Caco-2 (cell line): ENCODE measurements at regions not wholly inside any gene's neighbourhood (a gene's known extent, or its start where the extent isn't known, plus 50 kb on each side); places are given as distances from the start of the nearest gene placed in this dataset.

Source experiments
- BruUV-seq: library from RNA; stranded (reverse); fragments of 400-500 nt; replicated peaks from 2 replicates; lab custom pipeline; 2021; lab: Mats Ljungman, UMichigan
- CTCF ChIA-PET: fragments of 300-600 bp; sonication (Branson Sonifier 250); formaldehyde crosslinking; loops from one replicate; lab custom pipeline; 2022; ENCODE audit warnings: antibody characterized with exemption; lab: Charles Lee
- POLR2A ChIA-PET: fragments of 300-600 bp; sonication (Branson Sonifier 250); formaldehyde crosslinking; loops from one replicate; lab custom pipeline; 2022; ENCODE audit warnings: antibody characterized with exemption; lab: Charles Lee
- DNase-seq, 2 experiments: peaks; one replicate each; pipeline versions ENCODE4 v3.0.0 to v3.0.0-alpha.2; 2020 to 2022
- H3K27me3 ChIP-seq: replicated peaks from 2 replicates; pipeline ENCODE4 v1.6.0; 2011; ENCODE audit warnings: low read length; ENCODE audit not compliant: control insufficient read depth, insufficient read depth
- H3K36me3 ChIP-seq: 2 replicates; pipeline ENCODE4 v1.5.1; 2011; ENCODE audit warnings: low read length; ENCODE audit not compliant: control insufficient read depth, insufficient read depth
- H3K4me1 ChIP-seq: fragments of 250-450 bp; sonication (Bioruptor Pico); 2 replicates; pipeline ENCODE4 v1.5.1; 2020; ENCODE audit warnings: mild to moderate bottlenecking
- H3K4me3 ChIP-seq: 2 replicates; pipeline ENCODE4 v1.5.1; 2011; ENCODE audit warnings: low read depth, mild to moderate bottlenecking, control low read depth, low read length
- H3K9me3 ChIP-seq: fragments of 250-450 bp; sonication (Bioruptor Pico); 2 replicates; pipeline ENCODE4 v1.5.1; 2020; ENCODE audit warnings: mild to moderate bottlenecking, moderate library complexity
- H3K27ac Mint-ChIP-seq: one replicate; pipeline ENCODE4 v1.8.0; 2022; ENCODE audit warnings: mixed read lengths; ENCODE audit not compliant: unreplicated experiment
- H3K27me3 Mint-ChIP-seq: one replicate; pipeline ENCODE4 v1.8.0; 2022; ENCODE audit warnings: mixed read lengths; ENCODE audit not compliant: insufficient read depth, unreplicated experiment
- H3K36me3 Mint-ChIP-seq: one replicate; pipeline ENCODE4 v1.8.0; 2022; ENCODE audit warnings: mild to moderate bottlenecking, mixed read lengths; ENCODE audit not compliant: insufficient read depth, unreplicated experiment
- H3K4me1 Mint-ChIP-seq: one replicate; pipeline ENCODE4 v1.8.0; 2022; ENCODE audit warnings: low read depth, mixed read lengths; ENCODE audit not compliant: unreplicated experiment
- H3K4me3 Mint-ChIP-seq: one replicate; pipeline ENCODE4 v1.8.0; 2022; ENCODE audit warnings: mild to moderate bottlenecking, moderate library complexity, mixed read lengths; ENCODE audit not compliant: unreplicated experiment
- H3K9me3 Mint-ChIP-seq: one replicate; pipeline ENCODE4 v1.8.0; 2022; ENCODE audit warnings: mixed read lengths; ENCODE audit not compliant: unreplicated experiment
- intact Hi-C: fragments of 100-400 bp; cut with micrococcal nuclease; formaldehyde crosslinking; loops from one replicate; pipeline ENCODE4 v1.10.0; 2022; ENCODE audit not compliant: unreplicated experiment
- TF ChIP-seq, protein P1 (sequence below), 2 experiments: fragments of 200-600 bp in 1 of 2; IDR thresholded peaks; 1 replicate in 1 of 2; 2 replicates in 1 of 2; pipeline versions ENCODE4 v1.5.1 to v1.8.0; 2011 to 2022; ENCODE audit warnings: antibody characterized with exemption in 1 of 2, control low read depth in 1 of 2, inconsistent platforms in 1 of 2, low read depth in 1 of 2, low read length in 1 of 2, mild to moderate bottlenecking in 1 of 2, moderate library complexity in 1 of 2; ENCODE audit not compliant: insufficient read depth in 1 of 2, severe bottlenecking in 1 of 2, unreplicated experiment in 1 of 2

DNA sequence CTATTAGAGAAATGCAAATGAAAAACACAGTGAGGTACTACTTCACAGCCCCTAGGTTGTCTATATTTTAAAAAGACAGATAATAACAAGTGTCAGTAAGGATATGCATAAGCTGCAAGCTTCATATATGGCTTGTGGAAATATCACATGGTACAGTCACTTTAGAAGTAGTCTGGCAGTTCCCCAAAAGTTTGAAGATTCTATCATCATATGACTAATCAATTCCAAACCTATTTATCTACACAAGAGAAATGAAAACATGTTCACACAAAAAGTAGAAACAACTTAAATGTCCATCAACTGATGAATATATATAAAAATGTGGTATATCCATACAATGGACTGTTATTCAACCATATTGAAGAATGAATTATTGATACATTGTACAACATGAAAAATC is 185.8 kb upstream of the STK26 start:
- Mint-ChIP-seq H3K4me3 (no peak overlapping the region), H3K4me1 (no peaks in the 10 kb centered on the region), H3K27ac (no peak overlapping the region), H3K9me3 (no peaks in the 10 kb centered on the region), H3K36me3 (no peaks in the 10 kb centered on the region), H3K27me3 (no peaks in the 10 kb centered on the region)
- CTCF ChIA-PET = no interaction called here
- Histone ChIP-seq H3K4me1 (peaks cover 6% of the 10 kb centered on the region; the same call in 1 of the 2 replicates), H3K9me3 (no peaks in the 10 kb centered on the region), H3K4me3 (no peak overlapping the region), H3K27me3 (no peaks in the 10 kb centered on the region), H3K36me3 (no peaks in the 10 kb centered on the region)
- POLR2A ChIA-PET = no interaction called here
- intact Hi-C loops = loop anchor here (10.0 kb wide), 1 partner anchor 647 kb away; the partner anchor contains the start of gene MBNL3
- no peak for DNase-seq
- TF ChIP-seq, protein P1, sequence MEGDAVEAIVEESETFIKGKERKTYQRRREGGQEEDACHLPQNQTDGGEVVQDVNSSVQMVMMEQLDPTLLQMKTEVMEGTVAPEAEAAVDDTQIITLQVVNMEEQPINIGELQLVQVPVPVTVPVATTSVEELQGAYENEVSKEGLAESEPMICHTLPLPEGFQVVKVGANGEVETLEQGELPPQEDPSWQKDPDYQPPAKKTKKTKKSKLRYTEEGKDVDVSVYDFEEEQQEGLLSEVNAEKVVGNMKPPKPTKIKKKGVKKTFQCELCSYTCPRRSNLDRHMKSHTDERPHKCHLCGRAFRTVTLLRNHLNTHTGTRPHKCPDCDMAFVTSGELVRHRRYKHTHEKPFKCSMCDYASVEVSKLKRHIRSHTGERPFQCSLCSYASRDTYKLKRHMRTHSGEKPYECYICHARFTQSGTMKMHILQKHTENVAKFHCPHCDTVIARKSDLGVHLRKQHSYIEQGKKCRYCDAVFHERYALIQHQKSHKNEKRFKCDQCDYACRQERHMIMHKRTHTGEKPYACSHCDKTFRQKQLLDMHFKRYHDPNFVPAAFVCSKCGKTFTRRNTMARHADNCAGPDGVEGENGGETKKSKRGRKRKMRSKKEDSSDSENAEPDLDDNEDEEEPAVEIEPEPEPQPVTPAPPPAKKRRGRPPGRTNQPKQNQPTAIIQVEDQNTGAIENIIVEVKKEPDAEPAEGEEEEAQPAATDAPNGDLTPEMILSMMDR (IDR thresholded peaks at IDR 0.05; ENCODE audit: insufficient read depth in 1 of 2, low read depth in 1 of 2, low read length in 1 of 2, severe bottlenecking in 1 of 2, unreplicated experiment in 1 of 2) = no peak
- no TSS peak for BruUV-seq

DNA sequence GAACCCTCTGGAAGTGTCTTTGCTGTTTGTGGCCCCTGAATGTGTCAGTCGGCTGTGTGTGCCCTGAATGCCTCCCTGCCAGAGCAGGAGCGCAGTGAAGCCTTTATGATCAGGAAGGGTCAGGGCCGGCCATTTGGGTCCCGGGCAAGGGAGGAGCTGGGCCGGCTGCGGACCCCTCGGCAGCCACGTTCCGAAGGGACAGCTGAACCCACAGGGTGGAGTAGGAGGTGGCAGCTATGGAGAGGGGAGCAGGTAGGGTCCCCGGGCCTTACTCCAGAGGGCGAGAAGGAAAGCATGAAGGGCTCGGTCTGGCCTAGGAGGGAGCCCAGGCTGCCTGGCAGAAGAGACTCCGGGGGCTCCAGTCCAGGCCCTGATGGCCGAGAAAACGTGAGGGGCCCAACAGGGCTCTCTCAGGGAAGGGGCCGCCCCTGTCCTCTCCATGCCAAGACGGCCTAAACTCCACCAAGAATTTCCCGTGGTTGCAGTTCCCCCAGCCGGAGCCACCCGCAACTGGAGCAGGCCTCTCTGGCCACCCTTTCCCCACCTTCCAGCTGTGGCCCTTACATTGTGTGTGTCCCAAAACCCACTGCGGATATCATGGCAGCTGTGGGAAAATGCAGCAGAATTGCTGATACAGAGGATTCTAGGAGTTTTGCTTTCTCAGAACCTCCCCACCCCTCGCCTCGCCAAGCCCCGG is 182.2 kb upstream of the STK26 start:
- BruUV-seq = no TSS peak
- no peak overlapping the region for H3K27ac Mint-ChIP-seq
- no peaks in the 10 kb centered on the region for H3K9me3 Mint-ChIP-seq
- H3K4me1 Mint-ChIP-seq = no peaks in the 10 kb centered on the region
- Histone ChIP-seq H3K4me1 (0 out of 2 replicates have a peak, but pooled peaks cover 4% of the 10 kb centered on the region), H3K36me3 (no peaks in the 10 kb centered on the region), H3K9me3 (no peaks in the 10 kb centered on the region), H3K27me3 (no peaks in the 10 kb centered on the region), H3K4me3 (no peak overlapping the region)
- H3K36me3 Mint-ChIP-seq = no peaks in the 10 kb centered on the region
- TF ChIP-seq, protein P1 (IDR thresholded peaks at IDR 0.05; ENCODE audit: insufficient read depth in 1 of 2, low read depth in 1 of 2, low read length in 1 of 2, severe bottlenecking in 1 of 2, unreplicated experiment in 1 of 2) = no peak
- H3K4me3 Mint-ChIP-seq = no peak overlapping the region
- POLR2A ChIA-PET = no interaction called here
- DNase-seq = no peak
- CTCF ChIA-PET = interaction anchor here (0.8 to 2.0 kb wide), 10 partner anchors 10 to 773 kb away, joined by 3 to 14 read pairs (median 6); partner anchors contain the start of genes RAP2C and STK26
- intact Hi-C loops = loop anchor here (1.0 to 2.0 kb wide), 3 partner anchors 144 to 378 kb away; partner anchors contain the start of gene RAP2C
- H3K27me3 Mint-ChIP-seq = no peaks in the 10 kb centered on the region

DNA sequence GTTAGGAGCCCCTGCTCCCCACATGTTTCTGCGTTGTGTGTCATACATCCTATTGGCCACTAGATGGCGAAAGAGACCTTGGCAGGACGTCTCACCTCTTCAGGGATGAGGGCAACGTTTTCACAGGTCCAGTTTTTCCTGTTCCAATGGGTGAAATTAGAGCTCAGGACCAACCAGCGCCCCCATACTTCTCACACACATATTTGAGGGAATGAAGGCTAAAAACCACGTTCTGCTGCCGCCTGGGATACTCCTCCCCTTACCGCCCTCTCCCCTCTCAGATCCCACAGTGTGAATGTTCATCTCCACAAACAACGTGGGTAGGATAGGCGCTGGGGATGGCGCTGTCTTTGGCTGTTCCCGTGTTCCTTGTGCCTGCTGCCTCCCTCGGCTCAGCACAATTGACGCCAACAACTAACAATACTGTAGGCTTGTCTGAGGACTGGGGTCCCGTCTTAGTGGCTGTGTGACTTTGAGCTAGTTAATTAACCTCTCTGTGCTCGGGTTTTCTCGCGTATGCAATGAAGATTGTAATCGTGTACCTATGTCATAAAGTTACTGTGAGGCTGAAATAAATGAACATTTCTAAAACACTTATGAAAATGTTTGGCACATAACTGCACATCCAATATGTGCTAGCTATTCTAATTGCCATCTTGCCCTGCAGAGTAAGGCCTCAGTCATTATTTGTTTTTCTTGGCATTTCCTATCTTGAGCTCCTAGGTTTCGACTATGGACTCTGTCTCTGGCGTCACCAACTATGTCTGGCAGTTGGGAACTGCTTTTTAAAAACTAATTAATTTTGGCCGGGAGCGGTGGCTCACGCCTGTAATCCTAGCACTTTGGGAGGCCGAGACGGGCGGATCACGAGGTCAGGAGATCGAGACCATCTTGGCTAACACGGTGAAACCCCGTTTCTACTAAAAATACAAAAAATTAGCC is 181.3 kb upstream of the STK26 start:
- peak; percentile 56 to 66 for DNase-seq
- no peak overlapping the region for H3K27ac Mint-ChIP-seq
- H3K4me3 Mint-ChIP-seq = no peak overlapping the region
- ChIA-PET CTCF (interaction anchor here (0.8 to 2.0 kb wide), 10 partner anchors 11 to 772 kb away, joined by 3 to 14 read pairs (median 6); partner anchors contain the start of genes RAP2C and STK26), POLR2A (interaction anchor here (0.6 kb wide), 1 partner anchor 230 kb away, joined by 3 read pairs; no protein-coding TSS in a partner anchor)
- Histone ChIP-seq H3K27me3 (no peaks in the 10 kb centered on the region), H3K4me3 (no peak overlapping the region), H3K4me1 (0 out of 2 replicates have a peak, but pooled peaks cover 4% of the 10 kb centered on the region), H3K36me3 (no peaks in the 10 kb centered on the region), H3K9me3 (no peaks in the 10 kb centered on the region)
- no peaks in the 10 kb centered on the region for H3K36me3 Mint-ChIP-seq
- no peaks in the 10 kb centered on the region for H3K9me3 Mint-ChIP-seq
- TF ChIP-seq, protein P1 (IDR thresholded peaks at IDR 0.05; ENCODE audit: insufficient read depth in 1 of 2, low read depth in 1 of 2, low read length in 1 of 2, severe bottlenecking in 1 of 2, unreplicated experiment in 1 of 2) = peak; percentile 59 to 70
- intact Hi-C loops = loop anchor here (1.0 to 2.0 kb wide), 3 partner anchors 144 to 377 kb away; partner anchors contain the start of gene RAP2C
- no TSS peak for BruUV-seq
- no peaks in the 10 kb centered on the region for H3K4me1 Mint-ChIP-seq
- no peaks in the 10 kb centered on the region for H3K27me3 Mint-ChIP-seq
